HG03460 (cell line): ENCODE measurements at regions not wholly inside any gene's neighbourhood (a gene's known extent, or its start where the extent isn't known, plus 50 kb on each side); places are given as distances from the start of the nearest gene placed in this dataset.

Experiments used
- ATAC-seq: cut with Tn5 transposase; IDR thresholded peaks from one replicate; pipeline ENCODE4 v1.9.1; 2021; ENCODE audit not compliant: unreplicated experiment

- ATAC-seq = no peak
Observed at GRCh38 chr7:67738145-67738544, 741.5 kb downstream of the TYW1 start.

GRCh38 chr7:67738958-67739357, 742.3 kb downstream of the TYW1 start:
- no peak for ATAC-seq

GRCh38 chr7:67743501-67743900, 746.9 kb downstream of the TYW1 start:
- no peak for ATAC-seq

DNA sequence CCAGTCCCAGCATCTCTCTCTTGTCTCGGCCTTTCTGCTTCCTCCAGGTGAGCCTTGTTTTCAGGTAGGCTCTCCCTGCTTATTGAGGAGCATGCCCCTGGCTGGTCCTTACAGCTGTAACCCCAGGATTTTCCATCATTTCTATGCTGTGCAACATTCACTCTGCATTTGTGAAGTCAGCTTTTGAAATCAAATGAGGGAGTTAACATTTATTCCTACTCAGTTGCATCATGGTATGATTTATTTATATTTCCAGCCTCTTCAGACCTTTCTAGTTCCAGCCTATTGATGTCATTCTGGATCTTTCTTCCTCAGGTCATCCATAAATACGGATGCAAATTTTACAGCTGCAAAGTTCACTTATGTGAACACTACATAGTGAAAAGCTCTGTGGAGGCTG, 755.6 kb downstream of the TYW1 start:
- no peak for ATAC-seq

DNA sequence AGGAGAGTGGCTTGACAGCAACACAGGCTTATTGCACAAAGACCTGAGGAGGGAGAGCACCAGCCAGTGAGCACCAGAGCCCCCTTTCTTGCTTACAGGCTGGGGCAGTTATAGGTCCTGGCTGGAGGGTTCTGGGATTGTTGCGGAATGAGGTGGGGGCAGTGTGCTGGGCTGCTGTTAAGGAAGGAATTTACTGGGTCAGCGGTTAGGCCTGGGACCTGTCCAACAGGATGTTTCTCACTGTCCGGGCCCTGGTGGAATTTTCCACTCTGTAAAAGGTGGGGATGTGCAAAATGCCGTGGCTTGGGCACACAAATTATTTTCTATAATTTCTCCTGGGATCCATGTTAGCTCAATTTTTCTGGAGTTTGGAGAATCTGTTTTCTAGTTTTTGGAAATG, 757.3 kb downstream of the TYW1 start:
- ATAC-seq = no peak

DNA sequence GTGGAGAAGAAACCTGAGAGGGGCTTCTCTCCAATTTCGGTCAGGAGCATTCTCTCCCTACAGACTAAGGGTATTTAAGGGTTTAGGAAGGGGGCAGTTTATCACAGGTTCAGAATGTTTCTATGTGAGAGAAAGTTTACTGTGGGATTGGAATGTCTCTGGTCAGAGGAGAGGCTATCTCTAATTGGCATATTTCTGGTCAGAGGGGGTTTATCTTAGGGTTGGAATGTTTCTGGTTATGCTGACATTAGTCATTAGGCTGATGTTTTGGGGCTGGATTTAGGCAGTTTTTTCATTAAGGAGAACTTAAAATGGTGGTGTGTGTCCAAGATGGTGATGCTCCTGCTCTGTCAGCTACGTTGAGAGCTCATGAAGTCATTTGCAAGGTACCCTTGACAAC, 758.0 kb downstream of the TYW1 start:
- no peak for ATAC-seq

GRCh38 chr7:67758551-67758950, 761.9 kb downstream of the TYW1 start:
- ATAC-seq = no peak

DNA sequence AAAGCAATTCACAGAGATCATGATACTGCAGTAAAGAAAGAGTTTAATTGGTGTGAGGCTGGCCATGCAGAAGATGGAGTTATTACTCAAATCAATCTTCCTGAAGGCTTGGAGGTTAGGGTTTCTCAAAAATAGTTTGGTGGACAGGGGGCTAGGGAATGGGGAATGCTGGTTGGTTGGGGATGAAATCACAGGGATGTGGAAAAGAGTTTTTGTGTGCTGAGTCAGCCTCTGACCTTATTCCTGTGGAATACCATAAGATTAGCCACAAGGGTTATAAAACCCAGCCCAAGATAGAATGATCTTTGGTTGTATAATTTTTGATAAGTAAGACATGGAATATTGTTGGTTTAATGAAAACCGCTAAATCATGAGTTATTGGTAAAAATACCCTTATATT, 764.3 kb downstream of the TYW1 start:
- no peak for ATAC-seq

DNA sequence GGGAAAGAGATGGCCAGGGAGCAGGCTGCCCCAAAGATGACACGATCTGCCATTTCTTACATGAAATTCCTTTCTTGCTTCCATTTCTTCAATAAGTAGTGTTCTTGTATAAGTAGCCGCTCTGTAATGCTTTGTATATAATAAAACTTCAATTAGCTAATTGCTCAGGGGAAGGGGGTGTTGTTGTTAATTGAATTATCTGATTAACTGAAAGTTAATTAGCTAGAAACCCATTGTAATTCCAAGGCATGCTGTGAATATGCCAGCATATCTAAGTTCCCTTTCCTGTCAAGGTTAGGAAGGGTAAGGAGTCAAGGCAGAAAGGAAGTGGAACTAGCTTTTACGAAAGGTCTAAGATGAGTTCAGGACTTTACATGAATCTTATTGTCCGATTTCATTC, 765.9 kb downstream of the TYW1 start:
- ATAC-seq = no peak

DNA sequence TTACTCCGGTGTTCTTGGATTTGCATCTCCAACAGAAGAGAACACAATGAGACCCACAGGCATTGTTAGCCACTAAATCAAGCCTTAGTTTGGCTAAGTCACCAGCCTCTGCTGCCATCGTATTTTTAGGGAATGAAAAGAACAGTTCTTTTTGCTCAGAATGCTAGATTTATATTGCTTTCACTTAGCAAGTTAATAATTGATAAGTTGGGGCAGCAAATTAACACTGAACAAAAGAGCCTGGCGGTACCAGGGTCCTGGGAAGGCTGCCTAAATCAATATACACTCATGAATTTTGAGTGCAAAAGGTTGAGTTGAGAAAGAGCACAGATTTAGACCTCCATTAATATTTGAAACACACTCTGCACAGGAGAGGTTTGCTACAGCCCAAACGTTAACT, 767.7 kb downstream of the TYW1 start:
- ATAC-seq = no peak

- no peak for ATAC-seq
Observed at GRCh38 chr7:67765481-67766175, 769.0 kb downstream of the TYW1 start.

DNA sequence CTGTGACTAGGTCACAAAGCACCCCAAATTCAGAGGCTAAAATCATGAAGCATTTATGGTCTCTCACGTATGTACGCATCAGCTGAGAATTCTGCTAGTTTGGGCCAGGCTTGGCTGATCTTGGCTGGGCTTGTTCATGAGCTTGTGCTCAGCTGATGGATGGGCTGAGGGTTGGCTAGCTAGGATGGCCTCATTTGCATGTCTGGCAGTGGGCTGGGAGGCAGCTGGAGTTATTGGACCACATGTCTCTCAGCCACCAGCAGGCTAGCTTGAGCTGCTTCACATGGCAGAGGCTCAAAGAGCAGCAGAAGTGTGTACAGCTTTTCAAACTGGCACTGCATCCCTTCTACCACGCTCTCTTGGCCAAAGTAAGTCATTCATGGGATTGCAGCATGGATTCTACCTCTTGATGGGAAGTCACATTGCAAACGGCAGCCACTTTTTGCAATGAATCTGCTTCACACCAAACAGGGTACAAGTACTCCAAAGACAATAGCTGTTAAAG, 770.3 kb downstream of the TYW1 start:
- ATAC-seq = no peak

DNA sequence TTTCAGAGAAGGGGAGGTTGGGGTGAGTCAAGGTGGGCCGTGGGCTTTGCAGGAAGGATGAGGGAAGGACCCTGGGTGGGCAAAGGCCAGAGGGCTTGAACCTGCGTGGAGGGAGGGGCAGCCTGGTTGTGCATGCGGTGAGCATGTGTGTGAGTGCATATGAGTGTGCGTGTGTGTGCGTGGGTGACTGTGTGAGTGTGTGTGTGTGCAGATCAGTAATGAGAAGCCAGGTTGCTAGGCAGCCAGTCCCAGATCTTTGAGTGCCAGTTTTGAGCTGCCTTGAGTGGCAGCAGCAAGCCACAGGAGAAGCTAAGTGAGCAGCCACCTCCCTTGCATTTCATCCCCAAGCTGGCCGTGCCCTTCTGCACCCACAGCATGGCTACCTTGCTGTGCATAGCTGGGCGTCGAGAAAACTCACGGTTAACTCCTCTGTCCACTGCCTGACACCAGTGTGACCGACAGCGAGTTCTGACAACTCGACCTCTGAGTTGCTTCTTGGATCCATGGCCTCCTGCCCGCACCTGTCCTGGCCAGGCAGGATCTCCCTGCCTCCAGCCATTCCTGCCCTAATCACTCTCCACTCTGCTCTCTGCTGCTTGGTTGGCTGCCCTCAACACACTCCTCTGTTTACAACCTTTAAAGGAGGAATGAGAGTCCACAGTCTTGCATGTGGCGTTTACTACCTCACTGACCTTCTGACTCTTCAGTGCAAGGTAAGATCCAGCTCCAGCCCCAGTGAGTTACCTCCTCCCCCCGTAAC, 775.4 kb downstream of the TYW1 start:
- ATAC-seq = no peak

GRCh38 chr7:67773081-67773480, 776.4 kb downstream of the TYW1 start:
- no peak for ATAC-seq

DNA sequence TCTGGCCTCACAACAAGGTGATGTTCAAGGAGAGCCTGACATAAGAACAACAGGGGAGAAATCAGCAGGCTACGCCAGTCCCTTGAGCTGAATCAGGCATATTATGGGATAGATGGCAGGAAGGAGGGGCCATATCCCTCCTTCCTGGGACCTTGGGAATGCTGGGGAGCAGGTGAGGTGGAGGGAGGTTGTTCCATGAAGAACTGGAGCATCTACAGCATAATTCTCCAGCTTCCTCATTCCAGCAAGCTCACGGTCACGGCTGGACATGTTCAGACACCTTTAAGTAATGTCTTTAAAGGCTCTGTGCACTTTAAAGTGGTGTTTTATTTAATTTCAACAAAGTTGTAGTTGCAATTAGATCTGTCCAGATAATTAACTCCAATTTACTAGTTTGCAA, 780.5 kb downstream of the TYW1 start:
- ATAC-seq = no peak

DNA sequence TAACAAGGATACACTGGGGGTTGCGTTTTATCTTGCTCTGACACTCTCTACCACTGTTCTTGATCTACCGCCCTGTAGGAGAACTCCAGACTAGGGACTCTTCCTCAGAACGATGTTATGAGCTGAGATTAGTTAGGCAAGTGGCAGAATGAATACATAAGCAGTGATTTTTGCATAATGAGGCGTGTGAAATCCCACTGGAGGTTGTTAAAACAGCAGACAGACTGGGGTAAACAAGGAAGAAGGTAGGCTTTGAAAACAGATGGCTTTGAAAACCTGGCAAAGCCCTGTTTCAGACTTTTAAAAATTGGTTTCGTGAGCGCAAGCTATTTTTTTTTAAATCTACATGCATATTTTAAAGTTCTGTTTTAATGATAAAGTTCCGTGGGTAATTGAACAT, 785.2 kb downstream of the TYW1 start:
- ATAC-seq = no peak

DNA sequence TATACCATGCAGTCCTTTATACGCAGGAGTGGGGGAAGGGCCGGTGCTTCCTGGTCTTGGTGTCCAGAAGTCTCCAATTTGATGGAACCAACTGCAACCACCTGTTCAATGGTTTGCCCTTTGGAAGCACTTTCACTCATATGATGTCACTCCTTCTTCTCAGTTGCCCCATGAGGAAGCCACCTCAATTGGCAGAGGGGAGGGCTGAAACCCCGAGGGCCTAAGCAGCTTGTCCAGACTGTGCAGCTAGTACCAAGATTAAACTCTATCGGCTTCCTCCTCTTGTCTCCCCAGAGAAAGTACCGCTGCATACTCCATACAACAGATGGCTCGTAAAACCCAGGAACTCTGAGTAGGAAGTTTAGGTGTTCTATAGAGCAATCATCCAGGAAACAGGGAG, 789.4 kb downstream of the TYW1 start:
- ATAC-seq = no peak

DNA sequence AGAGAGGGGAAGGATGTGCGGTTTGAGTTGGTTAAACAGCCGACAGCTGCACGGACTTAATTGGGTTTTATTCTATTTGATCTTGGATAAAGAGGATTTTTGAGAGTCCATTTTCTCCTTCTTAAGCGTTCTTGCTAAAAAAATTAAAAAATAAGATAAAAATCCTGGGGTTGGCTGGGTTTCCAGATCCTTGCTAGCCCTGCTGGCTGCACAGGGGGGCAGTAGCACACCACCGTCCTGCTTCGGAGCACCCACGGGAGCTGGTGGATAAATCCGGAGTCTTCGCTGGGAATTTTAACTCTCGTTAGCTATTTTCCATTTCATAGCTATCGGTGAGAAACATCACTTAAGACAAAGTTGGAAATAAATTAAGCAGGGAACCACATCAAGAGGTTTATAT, 792.0 kb downstream of the TYW1 start:
- ATAC-seq = no peak

GRCh38 chr7:67791918-67792317, 795.3 kb downstream of the TYW1 start:
- ATAC-seq = no peak

DNA sequence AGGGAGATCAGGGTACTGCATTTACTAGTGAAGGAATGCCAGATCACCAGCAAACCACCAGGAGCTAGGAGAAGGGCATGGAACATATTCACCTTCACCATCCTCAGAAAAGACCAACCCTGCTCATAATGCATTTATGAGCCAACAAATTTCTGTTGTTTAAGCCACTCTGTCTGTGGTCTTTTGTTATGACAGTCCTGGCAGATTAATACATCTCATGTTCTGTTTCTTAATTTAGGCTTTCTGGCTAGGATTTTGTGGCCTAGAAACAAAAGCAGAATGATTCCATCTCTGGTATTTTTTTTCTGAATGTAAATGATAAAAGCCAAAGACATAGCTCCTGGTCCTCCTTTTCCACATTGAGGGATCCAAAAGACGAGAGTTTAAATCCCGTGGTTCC, 797.9 kb downstream of the TYW1 start:
- ATAC-seq = no peak

GRCh38 chr7:67803789-67804188, 807.2 kb downstream of the TYW1 start:
- ATAC-seq = no peak

DNA sequence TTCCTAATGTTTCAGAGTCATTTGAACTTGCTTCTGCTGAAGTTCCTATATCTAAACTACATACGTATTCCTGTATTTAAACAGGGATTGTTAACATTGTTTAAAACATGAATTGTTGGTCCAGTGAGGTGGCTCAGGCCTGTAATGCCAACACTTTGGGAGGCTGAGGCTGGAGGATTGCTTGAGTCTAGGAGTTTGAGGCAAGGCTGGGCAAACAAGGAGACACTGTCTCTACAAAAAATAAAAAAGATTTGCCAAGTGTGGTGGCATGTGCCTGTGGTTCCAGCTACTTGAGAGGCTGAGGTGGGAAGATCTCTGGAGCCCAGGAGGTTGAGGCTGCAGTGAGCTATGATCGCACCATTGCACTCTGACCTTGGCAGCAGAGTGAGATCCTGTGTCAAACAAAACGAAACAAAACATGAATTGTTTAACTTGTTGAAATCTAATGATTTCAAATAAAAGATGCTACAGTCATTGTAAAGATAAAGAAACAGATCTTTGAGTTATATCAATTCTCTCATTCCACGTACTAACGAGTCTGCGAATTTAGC, 809.4 kb downstream of the TYW1 start:
- ATAC-seq = no peak
